Body of pancreas (tissue), 4 donors: ENCODE measurements at regions not wholly inside any gene's neighbourhood (a gene's known extent, or its start where the extent isn't known, plus 50 kb on each side); places are given as distances from the start of the nearest gene placed in this dataset.

Experiments used
- ATAC-seq: fragments of 150-250 bp; one replicate; pipeline ENCODE4 v1.9.1; 2016
- DNase-seq, 4 donors: peaks; one replicate each; pipeline ENCODE4 v3.0.0-alpha.2; 2019
- H3K27ac ChIP-seq, 4 donors: fragments of 200-600 bp; sonication (generic); 1 replicate in 3 of 4; 2 replicates in 1 of 4; pipeline versions ENCODE4 v1.5.1 to v1.6.1; 2016 to 2019; ENCODE audit warnings: mild to moderate bottlenecking in 1 of 4, mixed read lengths in 1 of 4, moderate library complexity in 1 of 4
- H3K27me3 ChIP-seq, 2 donors: fragments of 200-600 bp; sonication (generic); one replicate each; pipeline ENCODE4 v1.6.0; 2016; ENCODE audit warnings: mild to moderate bottlenecking in 1 of 2
- H3K36me3 ChIP-seq, 2 donors: fragments of 200-600 bp; sonication (generic); replicated peaks in 1 of 2; 2 replicates each; pipeline ENCODE4 v1.5.1; 2016; ENCODE audit warnings: low read depth in 2 of 2; ENCODE audit not compliant: insufficient read depth in 1 of 2
- H3K4me1 ChIP-seq: fragments of 200-600 bp; sonication (generic); one replicate; pipeline ENCODE4 v1.6.0; 2016
- H3K4me3 ChIP-seq, 2 donors: fragments of 200-600 bp; sonication (generic); 1 replicate in 1 of 2; 2 replicates in 1 of 2; pipeline ENCODE4 v1.5.1; 2016 to 2019
- H3K9me3 ChIP-seq, 3 donors: fragments of 200-600 bp; sonication (generic); 1 replicate in 2 of 3; 2 replicates in 1 of 3; pipeline ENCODE4 v1.5.1; 2016
- CTCF ChIP-seq, 7 experiments: fragments of 450-650 bp in 4 of 7; fragments of 200-600 bp in 3 of 7; sonication (generic) in 3 of 7; IDR thresholded peaks; one replicate each; pipeline ENCODE4 v1.5.1; 2016 to 2019; ENCODE audit warnings: antibody characterized with exemption in 7 of 7
- POLR2A ChIP-seq, 3 donors: fragments of 450-650 bp; IDR thresholded peaks; one replicate each; pipeline ENCODE4 v1.6.1; 2016; ENCODE audit warnings: antibody characterized with exemption in 3 of 3, mild to moderate bottlenecking in 2 of 3
- WGBS, 2 donors: methylation state at CpG; one replicate each; pipeline ENCODE4 v1.1.5; 2017; 5-methylcytosine and 5-hydroxymethylcytosine counted together
- intact Hi-C: fragments of 100-400 bp; cut with DNase I; formaldehyde crosslinking; loops from one replicate; pipeline ENCODE4 v1.15.1; 2023

GRCh38 chr10:80896959-80897358, 359.3 kb downstream of the SH2D4B start:
- TF ChIP-seq CTCF (IDR thresholded peaks at IDR 0.05) (no peak), POLR2A (IDR thresholded peaks at IDR 0.05) (no peak)
- H3K9me3 ChIP-seq: no peaks in the 10 kb centered on the region
- 62 to 69% methylated on average over 7 of the region's 7 CpGs for WGBS, 2 donors
- no peak overlapping the region for H3K4me3 ChIP-seq
- no peak for ATAC-seq
- no peaks in the 10 kb centered on the region for H3K36me3 ChIP-seq
- no peak overlapping the region for H3K27ac ChIP-seq
- H3K4me1 ChIP-seq: no peaks in the 10 kb centered on the region
- intact Hi-C loops: no loop called here
- no peak for DNase-seq
- no peaks in the 10 kb centered on the region for H3K27me3 ChIP-seq

- Histone ChIP-seq H3K9me3 (no peaks in the 10 kb centered on the region), H3K36me3 (no peaks in the 10 kb centered on the region), H3K27ac (no peak overlapping the region), H3K4me3 (no peak overlapping the region), H3K27me3 (no peaks in the 10 kb centered on the region), H3K4me1 (no peaks in the 10 kb centered on the region)
- ATAC-seq (no peak), DNase-seq (no peak)
- 50 to 60% methylated on average over 1 of the region's 1 CpG for WGBS, 2 donors
- TF ChIP-seq CTCF (IDR thresholded peaks at IDR 0.05) (no peak), POLR2A (IDR thresholded peaks at IDR 0.05) (no peak)
- intact Hi-C loops: no loop called here
Measured at GRCh38 chr10:80900661-80901060, 363.0 kb downstream of the SH2D4B start.

GRCh38 chr10:80908611-80909010, 370.9 kb downstream of the SH2D4B start:
- no peaks in the 10 kb centered on the region for H3K4me1 ChIP-seq
- TF ChIP-seq POLR2A (IDR thresholded peaks at IDR 0.05) (no peak), CTCF (IDR thresholded peaks at IDR 0.05) (no peak)
- DNase-seq (no peak), ATAC-seq (no peak)
- intact Hi-C loops: no loop called here
- 19 to 23% methylated on average over 6 of the region's 6 CpGs for WGBS, 2 donors
- no peaks in the 10 kb centered on the region for H3K9me3 ChIP-seq
- H3K27ac ChIP-seq: no peak overlapping the region
- H3K27me3 ChIP-seq: no peaks in the 10 kb centered on the region
- no peaks in the 10 kb centered on the region for H3K36me3 ChIP-seq
- no peak overlapping the region for H3K4me3 ChIP-seq

- no peak overlapping the region for H3K4me3 ChIP-seq
- intact Hi-C loops: no loop called here
- no peaks in the 10 kb centered on the region for H3K9me3 ChIP-seq
- H3K27me3 ChIP-seq: no peaks in the 10 kb centered on the region
- WGBS, 2 donors: 63 to 68% methylated on average over 5 of the region's 5 CpGs
- H3K36me3 ChIP-seq: no peaks in the 10 kb centered on the region
- no peak overlapping the region for H3K27ac ChIP-seq
- ATAC-seq: no peak
- no peaks in the 10 kb centered on the region for H3K4me1 ChIP-seq
- no peak for DNase-seq
- TF ChIP-seq CTCF (IDR thresholded peaks at IDR 0.05) (no peak), POLR2A (IDR thresholded peaks at IDR 0.05) (no peak)
Measured at GRCh38 chr10:80909254-80909653, 371.6 kb downstream of the SH2D4B start.

- no peak for ATAC-seq
- intact Hi-C loops: no loop called here
- 29 to 40% methylated on average over 5 of the region's 5 CpGs for WGBS, 2 donors
Measured at GRCh38 chr10:80917636-80918035, 379.9 kb downstream of the SH2D4B start.

More at GRCh38 chr10:80917636-80918035, 379.9 kb downstream of the SH2D4B start:
- no peaks in the 10 kb centered on the region for H3K9me3 ChIP-seq
- H3K4me3 ChIP-seq: no peak overlapping the region
- no peaks in the 10 kb centered on the region for H3K27me3 ChIP-seq
- DNase-seq: no peak
- no peaks in the 10 kb centered on the region for H3K4me1 ChIP-seq
- TF ChIP-seq CTCF (IDR thresholded peaks at IDR 0.05) (no peak), POLR2A (IDR thresholded peaks at IDR 0.05) (no peak)
- no peak overlapping the region for H3K27ac ChIP-seq
- no peaks in the 10 kb centered on the region for H3K36me3 ChIP-seq
